Endothelial cell of umbilical vein (primary cell): ENCODE measurements at regions not wholly inside any gene's neighbourhood (a gene's known extent, or its start where the extent isn't known, plus 50 kb on each side); places are given as distances from the start of the nearest gene placed in this dataset.

ENCODE experiments used
- BruUV-seq: library from RNA; stranded (reverse); fragments of 400-500 nt; replicated peaks from 2 replicates; lab custom pipeline; 2021; lab: Mats Ljungman, UMichigan
- CTCF ChIA-PET: fragments of 300-600, 350-600 bp; sonication (Branson Sonifier 250); formaldehyde crosslinking; loops from one replicate; lab custom pipeline; 2021; ENCODE audit warnings: antibody characterized with exemption, inconsistent platforms; lab: Charles Lee
- POLR2A ChIA-PET: fragments of 300-600, 350-600 bp; sonication (Branson Sonifier 250); formaldehyde crosslinking; loops from one replicate; lab custom pipeline; 2021; ENCODE audit warnings: antibody characterized with exemption, inconsistent platforms; lab: Charles Lee
- DNase-seq: peaks from one replicate; pipeline ENCODE4 v3.0.0-alpha.2; 2011; ENCODE audit warnings: low read depth, low spot score
- FAIRE-seq: peaks from 2 replicates; lab custom pipeline; 2011; peaks lifted over from hg19 to GRCh38; lab: Jason Lieb, UNC
- H2AFZ ChIP-seq: 2 replicates; pipeline ENCODE4 v1.6.0; 2012; ENCODE audit warnings: low read depth, low read length, control low read depth, inconsistent platforms
- H3K27ac ChIP-seq: 2 replicates; pipeline ENCODE4 v1.5.1; 2011; ENCODE audit warnings: low read depth, mild to moderate bottlenecking, control low read depth, low read length, moderate library complexity; ENCODE audit not compliant: insufficient read depth
- H3K27me3 ChIP-seq, 2 experiments: 2 replicates each; pipeline versions ENCODE4 v1.6.0 to v1.6.1; 2011; ENCODE audit warnings: low read length in 2 of 2, mixed read lengths in 1 of 2; ENCODE audit not compliant: control insufficient read depth in 2 of 2, insufficient read depth in 2 of 2
- H3K36me3 ChIP-seq, 2 experiments: 2 replicates in 1 of 2; 3 replicates in 1 of 2; pipeline ENCODE4 v1.5.1; 2011; ENCODE audit warnings: low read length in 2 of 2, mild to moderate bottlenecking in 1 of 2, moderate library complexity in 1 of 2; ENCODE audit not compliant: control insufficient read depth in 2 of 2, insufficient read depth in 2 of 2; ENCODE audit errors: extremely low read depth in 1 of 2
- H3K4me1 ChIP-seq: 3 replicates; pipeline ENCODE4 v1.5.1; 2011; ENCODE audit warnings: mild to moderate bottlenecking, low read length; ENCODE audit not compliant: control insufficient read depth, insufficient read depth; ENCODE audit errors: extremely low read depth
- H3K4me2 ChIP-seq: 2 replicates; pipeline ENCODE4 v1.6.1; 2011; ENCODE audit warnings: low read length, control low read depth, mixed read lengths; ENCODE audit not compliant: insufficient read depth
- H3K4me3 ChIP-seq, 3 experiments: fragments of 200-600 bp in 1 of 3; sonication (generic), shearing (Covaris generic) in 1 of 3; replicated peaks in 1 of 3; 2 replicates each; pipeline ENCODE4 v1.5.1; 2011 to 2016; ENCODE audit warnings: control low read depth in 3 of 3, low read length in 3 of 3, mild to moderate bottlenecking in 2 of 3, inconsistent platforms in 1 of 3, low read depth in 1 of 3, moderate library complexity in 1 of 3; ENCODE audit not compliant: insufficient read depth in 1 of 3
- H3K79me2 ChIP-seq: 2 replicates; pipeline ENCODE4 v1.6.0; 2012; ENCODE audit warnings: low read length, inconsistent platforms; ENCODE audit not compliant: control insufficient read depth, insufficient read depth
- H3K9ac ChIP-seq: replicated peaks from 2 replicates; pipeline ENCODE3; 2011; ENCODE audit warnings: low read length, control low read depth; ENCODE audit not compliant: insufficient read depth; ENCODE audit errors: extremely low read depth
- H3K9me1 ChIP-seq: replicated peaks from 3 replicates; pipeline ENCODE4 v1.6.0; 2011; ENCODE audit warnings: mild to moderate bottlenecking, low read length; ENCODE audit not compliant: control insufficient read depth, insufficient read depth; ENCODE audit errors: extremely low read depth
- H3K9me3 ChIP-seq: replicated peaks from 2 replicates; pipeline ENCODE4 v1.5.1; 2012; ENCODE audit warnings: low read length, inconsistent platforms; ENCODE audit not compliant: control insufficient read depth, insufficient read depth
- H4K20me1 ChIP-seq: replicated peaks from 2 replicates; pipeline ENCODE3; 2011; ENCODE audit warnings: mild to moderate bottlenecking, low read length; ENCODE audit not compliant: control insufficient read depth, insufficient read depth; ENCODE audit errors: extremely low read depth
- GATA2 ChIP-seq: IDR thresholded peaks from 2 replicates; pipeline ENCODE4 v1.7.0; 2011; ENCODE audit warnings: low read depth, mild to moderate bottlenecking, moderate library complexity, mixed read lengths, low read length; ENCODE audit not compliant: insufficient read length, insufficient read depth
- JUN ChIP-seq: IDR thresholded peaks from 2 replicates; pipeline ENCODE4 v1.6.1; 2011; ENCODE audit warnings: borderline replicate concordance, low read depth; ENCODE audit not compliant: insufficient read length, insufficient read depth
- POLR2AphosphoS5 ChIP-seq: IDR thresholded peaks from 2 replicates; pipeline ENCODE4 v1.6.1; 2012; ENCODE audit warnings: low read depth, mild to moderate bottlenecking, control low read depth, low read length, moderate library complexity; ENCODE audit not compliant: insufficient read depth
- dilution Hi-C: fragments of 300-500 bp; cut with MboI; formaldehyde crosslinking; loops from one replicate; pipeline ENCODE4 v1.15.0; 2019; ENCODE audit warnings: low sequenced_read_pairs; ENCODE audit not compliant: extremely low pct_ligation_motif_present
- intact Hi-C: fragments of 100-400 bp; cut with micrococcal nuclease; formaldehyde crosslinking; loops from one replicate; pipeline ENCODE4 v1.10.0; 2022
- TF ChIP-seq, protein P1 (sequence below), 2 donors: IDR thresholded peaks; 1 replicate in 1 of 2; 2 replicates in 1 of 2; pipeline ENCODE4 v1.5.1; 2011; ENCODE audit warnings: low read length in 2 of 2, mild to moderate bottlenecking in 2 of 2, moderate library complexity in 2 of 2, control low read depth in 1 of 2, inconsistent platforms in 1 of 2, low read depth in 1 of 2; ENCODE audit not compliant: insufficient read depth in 1 of 2; ENCODE audit errors: extremely low read depth in 1 of 2

GRCh38 chr1:208767816-208768215, 523.6 kb upstream of the PLXNA2 start:
- TF ChIP-seq GATA2 = no peak
- no peak for TF ChIP-seq JUN
- no peak for TF ChIP-seq POLR2AphosphoS5
- H3K4me3 ChIP-seq = no peak overlapping the region
- no TSS peak for BruUV-seq
- FAIRE-seq (no peak), DNase-seq (no peak)
- H2AFZ ChIP-seq = no peak overlapping the region
- no peaks in the 10 kb centered on the region for H4K20me1 ChIP-seq
- intact Hi-C loops = no loop called here
- no peak overlapping the region for H3K4me2 ChIP-seq
- no peak overlapping the region for H3K9ac ChIP-seq
- dilution Hi-C loops = no loop called here
- no peaks in the 10 kb centered on the region for H3K36me3 ChIP-seq
- H3K9me1 ChIP-seq = no peaks in the 10 kb centered on the region
- POLR2A ChIA-PET = no interaction called here
- no peaks in the 10 kb centered on the region for H3K4me1 ChIP-seq
- no peaks in the 10 kb centered on the region for H3K79me2 ChIP-seq
- no peaks in the 10 kb centered on the region for H3K27me3 ChIP-seq
- no peaks in the 10 kb centered on the region for H3K9me3 ChIP-seq
- H3K27ac ChIP-seq = no peak overlapping the region
- CTCF ChIA-PET = interaction anchor here (1.4 kb wide), 1 partner anchor 26 kb away, joined by 4 read pairs; no protein-coding TSS in a partner anchor

GRCh38 chr1:208772891-208773290, 528.7 kb upstream of the PLXNA2 start:
- Histone ChIP-seq H3K4me3 (no peak overlapping the region), H3K36me3 (no peaks in the 10 kb centered on the region), H3K79me2 (no peaks in the 10 kb centered on the region), H3K9ac (no peak overlapping the region), H2AFZ (no peak overlapping the region), H3K27ac (no peak overlapping the region), H3K9me3 (no peaks in the 10 kb centered on the region), H3K27me3 (no peaks in the 10 kb centered on the region), H4K20me1 (no peaks in the 10 kb centered on the region), H3K4me2 (no peak overlapping the region), H3K9me1 (no peaks in the 10 kb centered on the region), H3K4me1 (no peaks in the 10 kb centered on the region)
- TF ChIP-seq, protein P1, sequence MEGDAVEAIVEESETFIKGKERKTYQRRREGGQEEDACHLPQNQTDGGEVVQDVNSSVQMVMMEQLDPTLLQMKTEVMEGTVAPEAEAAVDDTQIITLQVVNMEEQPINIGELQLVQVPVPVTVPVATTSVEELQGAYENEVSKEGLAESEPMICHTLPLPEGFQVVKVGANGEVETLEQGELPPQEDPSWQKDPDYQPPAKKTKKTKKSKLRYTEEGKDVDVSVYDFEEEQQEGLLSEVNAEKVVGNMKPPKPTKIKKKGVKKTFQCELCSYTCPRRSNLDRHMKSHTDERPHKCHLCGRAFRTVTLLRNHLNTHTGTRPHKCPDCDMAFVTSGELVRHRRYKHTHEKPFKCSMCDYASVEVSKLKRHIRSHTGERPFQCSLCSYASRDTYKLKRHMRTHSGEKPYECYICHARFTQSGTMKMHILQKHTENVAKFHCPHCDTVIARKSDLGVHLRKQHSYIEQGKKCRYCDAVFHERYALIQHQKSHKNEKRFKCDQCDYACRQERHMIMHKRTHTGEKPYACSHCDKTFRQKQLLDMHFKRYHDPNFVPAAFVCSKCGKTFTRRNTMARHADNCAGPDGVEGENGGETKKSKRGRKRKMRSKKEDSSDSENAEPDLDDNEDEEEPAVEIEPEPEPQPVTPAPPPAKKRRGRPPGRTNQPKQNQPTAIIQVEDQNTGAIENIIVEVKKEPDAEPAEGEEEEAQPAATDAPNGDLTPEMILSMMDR (IDR thresholded peaks at IDR 0.05; ENCODE audit: extremely low read depth in 1 of 2, insufficient read depth in 1 of 2, low read depth in 1 of 2, low read length in 2 of 2) = no peak
- CTCF ChIA-PET = no interaction called here
- FAIRE-seq = no peak
- no TSS peak for BruUV-seq
- no peak for DNase-seq
- intact Hi-C loops (no loop called here), dilution Hi-C loops (no loop called here)
- POLR2A ChIA-PET = no interaction called here
